ENCODE measurements at regions not wholly inside any gene's neighbourhood (a gene's known extent, or its start where the extent isn't known, plus 50 kb on each side); places are given as distances from the start of the nearest gene placed in this dataset.

GRCh38 chr3:110349295-110349694, 722.3 kb upstream of the NECTIN3 start:
- no peak for TF ChIP-seq CTCF (conservative IDR thresholded peaks at IDR 0.05 in 1 of 2, IDR thresholded peaks at IDR 0.05 in 1 of 2; ENCODE audit: extremely low read depth in 1 of 2, insufficient read depth in 1 of 2, low read depth in 1 of 2, low read length in 2 of 2)
- TF ChIP-seq EZH2 (IDR thresholded peaks at IDR 0.05; ENCODE audit: borderline replicate concordance, low read length), result no peak

All from mammary epithelial cell (primary cell).